Femur (tissue), 1 donor: ENCODE measurements at regions not wholly inside any gene's neighbourhood (a gene's known extent, or its start where the extent isn't known, plus 50 kb on each side); places are given as distances from the start of the nearest gene placed in this dataset.
"Not testable (repeated sequence)": the region's sequence is repeated elsewhere in the genome, so short reads cannot be mapped to it uniquely, and the experiment has no call there.

ENCODE experiments used
- DNase-seq: peaks from one replicate; pipeline ENCODE4 v3.0.0-alpha.2; 2017

GRCh38 chr16:31764103-31764502, 109.5 kb upstream of the ZNF267 start:
- no peak for DNase-seq

- no peak for DNase-seq
Measured at GRCh38 chr16:31767267-31767666, 106.3 kb upstream of the ZNF267 start.

GRCh38 chr16:31780342-31780741, 93.3 kb upstream of the ZNF267 start:
- no peak for DNase-seq

GRCh38 chr16:31785126-31785525, 88.5 kb upstream of the ZNF267 start:
- no peak for DNase-seq

GRCh38 chr16:31807086-31807485, 66.5 kb upstream of the ZNF267 start:
- no peak for DNase-seq

- no peak for DNase-seq
Measured at GRCh38 chr16:31810863-31811262, 62.7 kb upstream of the ZNF267 start.

GRCh38 chr16:31816141-31816540, 57.5 kb upstream of the ZNF267 start:
- DNase-seq = not testable (repeated sequence)

- DNase-seq = no peak
Measured at GRCh38 chr16:31819386-31819785, 54.2 kb upstream of the ZNF267 start.

- DNase-seq = no peak
Measured at GRCh38 chr16:31819948-31820347, 53.7 kb upstream of the ZNF267 start.
